ENCODE measurements at regions not wholly inside any gene's neighbourhood (a gene's known extent, or its start where the extent isn't known, plus 50 kb on each side); places are given as distances from the start of the nearest gene placed in this dataset.

DNA sequence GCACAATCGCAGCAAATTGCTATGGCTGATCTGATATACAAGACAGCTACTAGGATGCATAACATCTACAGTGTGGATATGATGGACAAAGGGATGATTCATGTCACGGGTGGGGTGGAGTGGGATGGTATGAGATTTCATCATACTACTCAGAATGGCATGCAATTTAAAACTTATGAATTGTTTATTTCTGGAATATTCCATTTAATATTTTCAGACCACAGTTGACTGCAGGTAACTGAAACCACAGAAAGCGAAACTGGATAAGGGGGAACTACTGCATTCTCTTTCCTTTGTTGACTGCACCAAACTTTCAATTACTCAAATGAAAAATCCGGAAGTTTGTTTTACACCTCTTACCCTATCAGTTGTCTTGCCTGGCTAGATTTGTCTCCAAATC, 94.4 kb upstream of the NEUROD1 start:
- TF ChIP-seq EZH2 (IDR thresholded peaks at IDR 0.05; ENCODE audit: insufficient read depth, poor library complexity, severe bottlenecking), result no peak
- no peak for TF ChIP-seq EZH2phosphoT487 (IDR thresholded peaks at IDR 0.05; ENCODE audit: insufficient read depth, low read depth)

All from GM23248 (cell line).